ENCODE measurements at regions not wholly inside any gene's neighbourhood (a gene's known extent, or its start where the extent isn't known, plus 50 kb on each side); places are given as distances from the start of the nearest gene placed in this dataset.

DNA sequence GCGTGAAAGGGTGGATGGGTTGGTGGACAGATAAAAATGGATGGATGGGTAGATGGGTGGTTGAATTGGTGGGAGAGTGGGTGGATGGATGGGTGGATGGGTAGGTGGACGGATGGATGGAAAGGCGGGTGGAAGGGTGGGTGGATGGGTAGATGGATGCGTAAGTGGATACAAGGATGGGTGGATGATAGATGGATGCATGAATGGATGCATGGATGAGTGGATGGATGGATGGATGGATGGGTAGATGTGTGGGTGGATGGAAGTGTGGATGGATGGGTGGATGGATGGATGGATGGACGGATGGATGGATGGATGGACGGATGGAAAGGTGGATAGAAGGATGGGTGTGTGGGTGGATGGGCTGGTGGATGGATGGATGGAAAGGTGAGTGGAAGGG, 77.0 kb upstream of the GRK3 start:
- TF ChIP-seq FOS (IDR thresholded peaks at IDR 0.05; ENCODE audit: low read depth, low read length) (no peak), RAD21 (IDR thresholded peaks at IDR 0.05; ENCODE audit: low read length) (no peak)
- TF ChIP-seq, protein P1, sequence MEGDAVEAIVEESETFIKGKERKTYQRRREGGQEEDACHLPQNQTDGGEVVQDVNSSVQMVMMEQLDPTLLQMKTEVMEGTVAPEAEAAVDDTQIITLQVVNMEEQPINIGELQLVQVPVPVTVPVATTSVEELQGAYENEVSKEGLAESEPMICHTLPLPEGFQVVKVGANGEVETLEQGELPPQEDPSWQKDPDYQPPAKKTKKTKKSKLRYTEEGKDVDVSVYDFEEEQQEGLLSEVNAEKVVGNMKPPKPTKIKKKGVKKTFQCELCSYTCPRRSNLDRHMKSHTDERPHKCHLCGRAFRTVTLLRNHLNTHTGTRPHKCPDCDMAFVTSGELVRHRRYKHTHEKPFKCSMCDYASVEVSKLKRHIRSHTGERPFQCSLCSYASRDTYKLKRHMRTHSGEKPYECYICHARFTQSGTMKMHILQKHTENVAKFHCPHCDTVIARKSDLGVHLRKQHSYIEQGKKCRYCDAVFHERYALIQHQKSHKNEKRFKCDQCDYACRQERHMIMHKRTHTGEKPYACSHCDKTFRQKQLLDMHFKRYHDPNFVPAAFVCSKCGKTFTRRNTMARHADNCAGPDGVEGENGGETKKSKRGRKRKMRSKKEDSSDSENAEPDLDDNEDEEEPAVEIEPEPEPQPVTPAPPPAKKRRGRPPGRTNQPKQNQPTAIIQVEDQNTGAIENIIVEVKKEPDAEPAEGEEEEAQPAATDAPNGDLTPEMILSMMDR (conservative IDR thresholded peaks at IDR 0.05; ENCODE audit: low read depth, low read length): no peak

Measured in IMR-90 (cell line).